ENCODE measurements at regions not wholly inside any gene's neighbourhood (a gene's known extent, or its start where the extent isn't known, plus 50 kb on each side); places are given as distances from the start of the nearest gene placed in this dataset.

DNA sequence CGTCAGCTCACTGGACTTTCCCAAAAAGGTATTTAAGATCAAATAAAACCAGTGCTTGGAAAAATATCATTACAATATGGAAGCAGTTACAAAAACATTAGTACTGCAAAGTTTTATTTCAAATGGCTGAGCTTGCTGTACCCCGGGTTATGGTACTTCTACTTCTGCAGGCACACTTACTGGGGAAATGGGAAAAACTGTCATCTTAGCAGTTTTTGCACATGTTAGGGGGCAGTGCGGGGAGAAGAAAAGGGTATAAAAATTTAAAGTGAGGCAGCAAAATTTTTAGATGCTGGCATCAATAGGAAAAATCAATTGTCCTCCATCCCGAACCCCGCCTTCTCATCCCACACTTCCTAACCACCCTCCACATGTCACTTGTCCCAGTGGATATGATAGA, 133.4 kb downstream of the ATG4C start:
- no peak for DNase-seq

- no peak for DNase-seq
These were observed 133.9 kb downstream of the ATG4C start for GRCh38 chr1:62917805-62918204.

- no peak for DNase-seq
These were observed 134.8 kb downstream of the ATG4C start for GRCh38 chr1:62918700-62919099.

DNA sequence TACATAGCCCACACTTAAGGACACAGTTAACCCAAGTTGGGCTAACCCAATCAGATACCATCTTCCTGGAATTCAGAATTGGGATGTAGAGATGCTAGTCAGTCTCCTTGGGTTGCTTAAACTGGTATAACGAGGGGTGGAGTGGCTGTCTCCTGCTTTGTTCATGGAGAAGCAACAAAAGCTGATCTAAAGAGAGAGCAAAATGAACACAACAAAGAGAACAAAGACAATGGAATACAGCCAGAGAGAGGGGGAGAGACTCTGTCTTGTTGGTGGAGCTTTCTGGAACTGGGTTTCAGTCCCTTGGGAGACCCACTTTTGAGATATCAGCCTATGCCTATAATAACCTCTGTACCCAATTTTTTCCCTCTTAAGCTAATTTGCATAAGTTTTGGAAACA, 138.1 kb downstream of the ATG4C start:
- no peak for DNase-seq

DNA sequence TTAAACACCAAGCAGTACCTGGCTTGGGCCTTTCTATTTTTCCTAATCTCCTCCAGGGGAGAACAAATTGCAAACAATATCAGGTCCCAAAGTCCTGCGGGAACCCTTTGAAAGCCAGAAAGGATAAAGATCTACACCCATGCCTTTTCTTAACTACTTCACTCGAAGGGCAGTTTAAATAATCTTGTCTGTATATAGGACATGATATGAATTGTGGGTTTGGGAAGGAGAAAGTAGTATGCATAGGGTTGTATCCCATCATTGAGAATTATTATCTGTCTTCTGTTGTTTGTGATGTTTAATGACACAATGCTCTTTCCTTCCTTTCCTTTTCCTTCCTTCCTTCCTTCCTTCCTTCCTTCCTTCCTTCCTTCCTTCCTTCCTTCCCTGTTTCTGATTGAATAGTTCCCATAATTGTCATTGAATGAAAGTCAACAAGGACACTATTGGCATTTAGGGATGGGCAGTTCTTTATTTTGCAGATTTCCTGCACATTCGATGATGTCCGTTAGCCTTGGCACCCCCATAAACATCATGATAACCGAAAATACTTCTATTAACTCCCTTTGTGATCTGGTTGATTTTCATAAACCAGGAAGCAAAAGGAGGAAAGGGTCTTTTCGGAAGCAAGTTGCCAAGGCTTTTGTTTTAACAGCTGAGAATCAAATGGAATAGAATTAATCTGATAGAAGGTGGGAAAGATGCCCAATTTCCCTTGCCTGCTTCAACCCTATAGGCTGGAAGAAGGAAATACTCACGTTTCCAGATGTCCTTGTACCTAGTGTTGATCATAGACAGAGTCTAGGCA, 141.3 kb downstream of the ATG4C start:
- DNase-seq: no peak

DNA sequence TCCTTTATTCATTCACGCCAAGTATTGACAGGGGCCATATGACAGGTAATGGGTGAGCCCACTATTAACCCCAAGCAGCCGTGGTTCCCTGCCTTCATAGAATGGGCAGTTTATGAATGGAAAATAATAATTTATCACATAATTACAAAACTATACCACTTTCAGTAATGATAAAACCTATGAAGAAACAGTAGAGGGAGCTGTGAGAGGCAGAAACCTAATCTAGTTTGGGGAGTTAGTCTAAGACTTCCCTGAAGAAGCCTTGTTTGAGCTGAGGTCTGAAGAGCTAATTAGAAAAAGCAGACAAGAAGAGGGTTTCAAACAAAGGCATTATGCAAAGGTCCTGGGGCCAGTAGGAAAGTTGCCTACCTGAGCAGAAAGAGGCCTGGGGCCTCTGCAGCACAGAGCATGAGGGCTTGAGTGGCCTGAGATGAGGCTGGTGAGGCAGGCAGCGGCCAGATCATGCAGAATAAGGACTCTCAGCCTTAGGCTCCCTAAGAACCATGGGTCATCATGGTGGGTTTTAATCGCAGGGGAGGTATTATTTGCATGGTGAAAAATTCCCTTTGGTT, 142.8 kb downstream of the ATG4C start:
- no peak for DNase-seq

DNA sequence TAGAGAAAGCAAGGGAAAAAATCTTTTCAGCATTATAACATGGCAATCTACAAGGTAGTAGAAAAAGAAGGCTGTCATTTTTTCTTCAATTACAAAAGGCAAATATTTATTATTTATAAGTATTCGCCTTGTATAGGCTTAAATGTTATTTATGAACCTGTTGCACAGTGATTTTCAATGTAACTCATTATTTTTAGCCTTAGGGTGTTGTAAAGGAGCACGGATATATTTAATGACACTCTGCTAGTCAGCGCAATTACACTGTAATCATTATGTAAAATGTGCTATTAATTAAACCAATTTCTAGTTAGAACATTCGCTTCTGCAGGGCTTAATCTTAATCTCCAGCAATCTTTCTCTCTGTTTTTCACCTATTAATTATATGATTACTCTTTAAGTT, 145.0 kb downstream of the ATG4C start:
- DNase-seq: no peak

- DNase-seq: no peak
These were observed 153.8 kb downstream of the ATG4C start for GRCh38 chr1:62937634-62938296.

DNA sequence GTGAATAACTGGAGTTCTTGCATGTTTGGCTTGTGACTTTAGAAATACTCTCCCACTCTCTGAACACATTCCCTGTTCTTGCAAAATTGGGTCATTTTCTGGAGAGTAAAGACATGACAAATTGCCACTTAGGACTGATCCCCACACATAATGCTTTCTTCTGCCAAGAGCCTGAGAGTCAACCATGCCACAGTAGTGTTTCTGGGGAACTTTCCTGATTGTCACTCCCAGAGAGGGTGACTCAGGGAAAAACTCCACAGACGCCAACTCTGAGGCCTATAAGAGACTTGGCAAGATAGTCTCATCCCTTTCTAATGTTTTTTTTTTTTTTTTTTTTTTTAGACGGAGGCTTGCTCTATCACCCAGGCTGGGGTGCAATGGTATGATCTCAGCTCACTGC, 157.8 kb downstream of the ATG4C start:
- no peak for DNase-seq

GRCh38 chr1:62946511-62946910, 162.6 kb downstream of the ATG4C start:
- DNase-seq: no peak

DNA sequence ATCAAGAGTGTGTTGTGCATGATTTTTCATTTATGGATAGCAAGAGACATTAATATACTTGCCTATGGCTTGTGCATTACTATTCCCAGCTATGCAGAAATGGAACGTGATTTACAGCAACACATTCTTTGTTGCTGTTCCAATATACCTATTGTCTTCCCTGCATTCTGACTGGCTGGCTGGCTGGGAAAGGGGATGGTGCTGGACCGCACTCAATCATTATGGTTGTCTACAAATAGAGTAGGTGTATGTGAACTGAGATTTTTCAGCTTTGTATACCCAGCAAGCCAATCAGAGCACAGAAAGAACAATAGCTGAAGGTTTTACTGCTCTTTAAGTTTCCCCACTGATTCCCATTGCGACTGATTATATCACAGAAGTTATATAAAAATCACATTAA, 167.5 kb downstream of the ATG4C start:
- DNase-seq: no peak

GRCh38 chr1:62952596-62952995, 168.7 kb downstream of the ATG4C start:
- DNase-seq: no peak

DNA sequence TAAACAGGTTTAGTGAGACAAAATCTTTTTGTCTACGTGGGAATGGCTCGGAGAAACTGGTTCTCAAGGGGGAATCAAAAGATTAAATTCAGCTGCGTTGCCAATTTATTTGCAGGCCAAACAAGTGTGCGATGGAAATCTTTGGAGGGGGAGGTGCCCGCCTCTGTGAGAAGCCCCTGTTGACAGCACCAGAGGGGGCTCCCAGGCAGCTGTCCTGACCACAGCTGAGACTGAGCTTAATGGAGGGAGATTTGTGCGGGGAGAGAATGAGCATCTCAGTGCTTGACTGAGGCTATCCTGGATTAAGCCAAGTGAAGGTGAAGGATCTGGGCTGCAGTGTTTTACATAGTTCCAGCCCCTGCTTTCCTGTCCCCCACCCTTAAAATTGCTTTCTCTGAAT, 169.7 kb downstream of the ATG4C start:
- DNase-seq: no peak

DNA sequence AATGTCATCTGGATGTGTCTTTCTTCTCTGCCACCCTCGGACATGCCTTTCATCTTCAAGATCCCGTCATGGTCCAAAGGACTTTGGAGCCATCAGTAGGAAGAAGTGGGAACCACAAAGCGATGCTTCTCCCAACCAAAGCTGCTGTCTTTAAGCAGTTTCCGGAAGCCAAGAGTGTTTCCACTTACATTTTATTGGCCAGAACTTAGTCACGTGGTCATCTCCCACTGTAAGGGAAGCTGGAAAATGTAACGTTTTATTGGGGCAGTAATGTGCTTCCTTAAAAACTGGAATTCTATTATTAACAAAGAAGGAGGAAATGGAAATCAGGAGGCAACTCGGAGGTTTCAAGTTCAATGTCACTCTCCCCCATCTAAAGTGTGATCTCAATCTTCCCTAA, 170.8 kb downstream of the ATG4C start:
- DNase-seq: no peak

GRCh38 chr1:62955666-62956065, 171.7 kb downstream of the ATG4C start:
- no peak for DNase-seq

DNA sequence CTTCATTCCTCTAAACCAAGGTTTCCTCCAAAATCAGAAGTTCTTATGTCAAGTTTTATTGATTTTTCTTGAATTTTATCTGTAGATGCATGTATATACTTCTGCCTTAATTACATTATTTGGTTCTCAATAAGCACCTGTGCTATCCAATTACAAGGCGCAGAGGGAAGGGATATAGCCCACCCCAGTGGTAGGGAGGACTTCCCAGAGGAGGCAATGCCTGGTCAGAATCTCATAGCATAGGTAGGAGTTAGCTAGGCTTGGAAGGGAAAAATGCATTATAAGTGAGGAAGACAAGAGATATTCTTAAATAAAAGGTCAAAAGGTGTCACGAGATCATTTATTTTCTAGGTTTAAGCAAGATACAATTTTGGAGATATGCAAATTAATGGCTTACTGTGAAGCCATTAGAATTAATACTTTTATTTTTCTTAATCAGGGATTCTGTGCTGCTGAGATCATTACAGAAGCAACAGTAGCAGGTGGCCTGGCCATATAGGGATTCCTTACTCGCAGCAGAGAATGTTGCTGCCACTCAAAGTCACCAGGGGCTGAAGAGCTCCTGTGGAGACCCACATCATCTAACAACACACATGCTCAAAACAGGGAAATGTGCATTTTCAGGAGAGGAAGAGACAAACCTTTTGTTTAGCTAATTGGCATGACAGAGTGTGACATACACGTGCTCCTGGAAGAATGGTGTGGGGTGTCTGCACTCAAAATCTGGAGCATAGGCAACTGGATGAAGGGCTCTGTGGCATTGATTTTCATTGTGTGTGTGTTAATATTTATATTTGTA, 178.3 kb downstream of the ATG4C start:
- DNase-seq: no peak

- DNase-seq: peak in 1 of 5 experiments; percentile 32
These were observed 179.2 kb downstream of the ATG4C start for GRCh38 chr1:62962901-62963776.

GRCh38 chr1:62964141-62964540, 180.2 kb downstream of the ATG4C start:
- no peak for DNase-seq

GRCh38 chr1:62967031-62967430, 183.1 kb downstream of the ATG4C start:
- no peak for DNase-seq

DNA sequence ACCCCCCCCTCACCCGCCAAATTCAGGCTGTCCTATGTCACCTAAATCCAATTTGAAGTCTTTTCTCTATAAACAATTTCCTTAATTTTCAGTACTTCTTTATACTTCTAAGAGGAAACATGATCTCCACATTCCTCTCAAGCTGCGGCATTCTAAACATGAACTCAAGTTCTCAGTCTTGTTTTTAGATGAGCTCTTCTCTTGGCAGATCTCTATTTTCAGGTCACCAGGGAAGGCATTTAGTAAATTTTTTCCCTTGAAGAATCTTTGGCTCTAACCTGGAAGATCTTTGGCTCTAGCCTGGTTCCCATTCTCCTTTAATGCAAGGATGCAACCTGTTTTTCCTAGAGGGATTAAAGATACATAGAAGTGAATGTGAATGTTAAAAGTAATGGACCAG, 193.4 kb downstream of the ATG4C start:
- DNase-seq: no peak

DNA sequence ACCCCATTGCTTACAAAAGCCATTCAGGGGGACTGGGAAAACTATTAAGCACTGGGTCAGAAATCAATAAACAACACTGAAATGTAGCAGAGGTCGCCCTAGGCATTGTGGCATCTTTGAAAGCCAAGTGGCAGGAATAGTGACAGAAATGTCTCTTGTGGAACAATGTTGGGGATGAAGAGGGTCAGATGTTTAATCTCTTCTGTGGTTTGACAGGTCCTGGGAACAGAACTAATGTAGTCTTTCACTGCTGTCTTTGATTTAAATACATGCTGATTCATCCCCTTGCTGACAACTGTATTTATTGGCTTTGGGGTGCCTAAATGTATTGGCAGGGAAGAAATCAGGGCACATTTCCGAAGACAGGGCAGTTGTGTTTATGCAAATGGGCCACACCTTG, 194.8 kb downstream of the ATG4C start:
- no peak for DNase-seq

DNA sequence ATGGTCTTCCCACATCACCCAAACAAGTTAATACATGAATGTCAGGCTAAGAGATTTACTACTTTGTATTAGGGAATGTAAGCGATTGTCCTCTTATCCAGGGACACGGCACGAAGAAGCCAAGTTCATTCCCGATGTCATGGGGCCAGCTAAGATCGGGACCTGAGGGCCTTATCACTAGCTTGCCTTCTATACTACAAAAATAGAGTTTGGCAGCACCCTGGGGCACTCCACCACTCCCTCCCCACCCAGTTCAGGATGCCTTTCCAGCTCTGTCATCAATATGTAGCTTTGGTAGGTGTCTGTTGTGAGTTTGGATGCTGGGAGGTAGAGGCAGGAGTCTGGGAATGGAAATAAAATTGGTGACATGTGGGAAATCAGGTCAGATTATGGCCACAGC, 197.5 kb downstream of the ATG4C start:
- DNase-seq: no peak

All from T-helper 2 cell (primary cell).